HFF-Myc (cell line): ENCODE measurements at regions not wholly inside any gene's neighbourhood (a gene's known extent, or its start where the extent isn't known, plus 50 kb on each side); places are given as distances from the start of the nearest gene placed in this dataset.

ENCODE experiments used
- DNase-seq: peaks from one replicate; pipeline ENCODE4 v3.0.0-alpha.2; 2011; ENCODE audit warnings: low read depth; ENCODE audit errors: extremely low read depth
- H3K4me3 ChIP-seq: replicated peaks from 2 replicates; pipeline ENCODE4 v1.5.1; 2011; ENCODE audit warnings: low read depth, mild to moderate bottlenecking, control low read depth, low read length
- TF ChIP-seq, protein P1 (sequence below): IDR thresholded peaks from 2 replicates; pipeline ENCODE4 v1.5.1; 2012; ENCODE audit warnings: mild to moderate bottlenecking, low read depth, low read length, control low read depth; ENCODE audit errors: missing control alignments

DNA sequence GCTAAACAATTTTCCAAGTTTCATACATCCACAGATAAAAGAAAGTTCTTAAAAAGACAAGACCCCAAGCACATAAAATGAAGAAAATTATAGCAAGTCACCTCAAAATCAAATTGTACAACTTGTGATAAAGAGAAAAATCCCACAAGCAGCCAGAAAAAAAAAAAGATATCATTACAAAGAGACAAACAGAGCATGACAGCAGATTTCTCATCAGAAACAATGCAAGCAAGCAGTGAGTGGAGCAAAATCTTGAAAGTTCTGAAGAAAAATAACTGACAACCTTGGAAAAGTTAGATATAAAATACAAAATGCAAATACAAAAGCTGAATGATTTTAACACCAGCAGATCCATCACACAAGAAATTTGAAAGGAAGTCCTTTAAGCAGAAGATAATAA lies 194.5 kb upstream of the SOX5 start:
- DNase-seq = no peak
- TF ChIP-seq, protein P1, sequence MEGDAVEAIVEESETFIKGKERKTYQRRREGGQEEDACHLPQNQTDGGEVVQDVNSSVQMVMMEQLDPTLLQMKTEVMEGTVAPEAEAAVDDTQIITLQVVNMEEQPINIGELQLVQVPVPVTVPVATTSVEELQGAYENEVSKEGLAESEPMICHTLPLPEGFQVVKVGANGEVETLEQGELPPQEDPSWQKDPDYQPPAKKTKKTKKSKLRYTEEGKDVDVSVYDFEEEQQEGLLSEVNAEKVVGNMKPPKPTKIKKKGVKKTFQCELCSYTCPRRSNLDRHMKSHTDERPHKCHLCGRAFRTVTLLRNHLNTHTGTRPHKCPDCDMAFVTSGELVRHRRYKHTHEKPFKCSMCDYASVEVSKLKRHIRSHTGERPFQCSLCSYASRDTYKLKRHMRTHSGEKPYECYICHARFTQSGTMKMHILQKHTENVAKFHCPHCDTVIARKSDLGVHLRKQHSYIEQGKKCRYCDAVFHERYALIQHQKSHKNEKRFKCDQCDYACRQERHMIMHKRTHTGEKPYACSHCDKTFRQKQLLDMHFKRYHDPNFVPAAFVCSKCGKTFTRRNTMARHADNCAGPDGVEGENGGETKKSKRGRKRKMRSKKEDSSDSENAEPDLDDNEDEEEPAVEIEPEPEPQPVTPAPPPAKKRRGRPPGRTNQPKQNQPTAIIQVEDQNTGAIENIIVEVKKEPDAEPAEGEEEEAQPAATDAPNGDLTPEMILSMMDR = no peak
- no peak overlapping the region for H3K4me3 ChIP-seq

DNA sequence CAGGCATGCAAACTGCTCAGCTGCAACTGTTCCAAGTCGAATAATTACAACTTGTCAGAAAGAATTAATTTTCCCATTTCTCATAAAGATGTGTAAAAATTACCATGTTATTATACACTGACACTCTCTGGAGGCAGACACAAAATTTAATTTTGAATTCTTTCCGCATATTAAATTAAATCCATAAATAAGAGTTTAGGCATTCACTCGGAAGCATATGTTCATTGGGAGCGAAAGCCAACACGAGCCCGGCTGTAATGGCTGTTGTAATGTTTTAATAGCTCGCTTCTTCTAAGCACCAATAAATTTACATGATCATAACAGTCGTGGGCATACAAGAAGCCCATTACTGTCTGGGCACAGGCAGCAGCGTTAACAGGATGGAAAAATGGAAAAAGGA lies 189.6 kb upstream of the SOX5 start:
- H3K4me3 ChIP-seq = no peak overlapping the region
- TF ChIP-seq, protein P1 = no peak

DNA sequence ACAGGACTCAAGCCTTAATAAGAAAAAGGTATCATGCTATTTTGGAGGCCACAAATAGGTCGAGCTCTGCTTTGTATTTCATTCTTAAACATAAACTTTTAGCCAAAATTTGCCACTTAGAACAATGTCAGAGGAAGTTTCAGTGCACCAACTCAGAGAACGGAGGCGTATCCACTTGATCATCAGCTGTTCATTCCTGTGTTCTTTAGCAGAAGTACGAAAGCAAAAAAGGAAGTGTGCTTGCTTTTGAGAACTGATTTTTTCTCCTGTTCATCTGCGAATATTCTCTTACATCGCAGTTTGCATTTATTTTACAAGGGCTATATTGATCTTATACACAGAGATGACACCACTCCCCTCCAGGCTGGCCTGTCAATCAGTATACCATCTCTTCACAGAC lies 188.6 kb upstream of the SOX5 start:
- TF ChIP-seq, protein P1 = no peak
- H3K4me3 ChIP-seq = no peak overlapping the region
- no peak for DNase-seq

More for the DNA sequence above, 189.6 kb upstream of the SOX5 start:
- DNase-seq = no peak

DNA sequence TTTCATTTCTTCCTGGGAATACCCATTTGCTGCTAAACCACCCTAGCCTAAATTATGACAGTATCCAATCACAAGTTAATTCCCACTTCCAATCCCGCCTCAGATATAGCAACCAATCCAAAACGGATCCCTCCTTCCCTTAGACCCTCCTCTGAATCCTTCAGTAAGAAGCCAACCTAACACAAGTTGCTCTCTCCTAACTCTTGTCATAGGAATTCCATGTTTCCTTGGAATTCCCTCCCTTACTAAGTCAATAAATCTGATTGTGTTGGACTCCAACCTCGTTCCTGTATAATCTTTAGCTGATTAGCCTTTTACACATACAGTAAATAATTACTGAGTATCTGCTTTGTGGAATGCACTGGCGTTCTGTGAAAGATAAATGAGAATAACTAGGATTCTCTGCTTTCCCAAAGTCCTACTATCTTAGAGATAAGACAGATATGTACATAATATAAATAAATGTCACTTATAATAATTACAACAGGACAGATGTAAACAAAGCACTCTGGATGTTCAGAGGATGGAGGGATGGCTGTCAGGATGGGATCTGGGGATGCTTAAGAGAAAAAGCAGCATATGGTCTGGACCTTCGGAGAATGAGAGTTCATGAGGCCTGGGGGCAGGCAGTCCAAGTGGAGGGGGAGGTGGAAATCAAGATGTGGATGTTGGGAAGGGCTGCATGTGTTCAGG lies 185.8 kb upstream of the SOX5 start:
- DNase-seq = no peak
- no peak overlapping the region for H3K4me3 ChIP-seq
- TF ChIP-seq, protein P1 = no peak

DNA sequence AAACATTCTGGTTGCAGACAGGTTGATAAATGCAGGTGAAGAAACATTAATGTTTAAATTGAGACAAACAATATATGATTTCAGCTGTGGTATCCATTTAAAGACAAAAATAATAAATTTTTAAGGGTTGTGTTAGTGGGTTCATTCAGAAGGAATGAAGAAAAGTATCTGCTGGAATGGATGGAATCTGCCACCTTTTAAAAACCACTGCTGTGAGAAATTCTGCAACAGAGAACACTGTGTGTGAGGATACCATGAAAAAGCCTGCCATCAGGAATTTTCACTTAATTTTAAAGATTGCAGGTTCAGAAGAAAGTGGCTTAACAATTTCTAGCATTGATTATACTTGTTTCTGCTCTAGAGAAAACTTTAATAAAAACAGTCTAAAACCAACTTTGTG lies 184.6 kb upstream of the SOX5 start:
- no peak overlapping the region for H3K4me3 ChIP-seq
- TF ChIP-seq, protein P1 = no peak
- DNase-seq = no peak

DNA sequence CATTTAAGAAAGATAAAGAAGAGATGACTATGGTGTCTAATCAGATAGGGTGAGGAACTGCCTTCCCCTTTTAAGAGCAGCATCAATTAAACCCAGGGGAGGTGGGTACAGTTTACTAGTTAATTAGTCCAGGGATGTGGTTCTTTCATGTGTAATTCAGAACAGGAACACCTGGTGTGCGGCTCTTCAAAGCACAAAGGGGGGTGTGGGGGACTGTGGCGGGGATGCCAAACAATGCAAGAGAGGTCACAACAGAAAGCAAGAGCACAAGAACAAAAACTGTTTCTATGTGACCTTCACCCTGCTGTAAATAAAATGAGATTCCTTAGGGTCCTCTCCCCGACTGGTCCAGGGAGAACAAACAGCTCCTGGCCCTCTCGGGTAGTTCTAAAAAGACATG lies 183.9 kb upstream of the SOX5 start:
- no peak overlapping the region for H3K4me3 ChIP-seq

More for the DNA sequence above, 183.9 kb upstream of the SOX5 start:
- no peak for DNase-seq
- TF ChIP-seq, protein P1 = no peak
